ENCODE measurements at regions not wholly inside any gene's neighbourhood (a gene's known extent, or its start where the extent isn't known, plus 50 kb on each side); places are given as distances from the start of the nearest gene placed in this dataset.

- Histone ChIP-seq H3K27me3 (ENCODE audit: control insufficient read depth in 4 of 4, insufficient read depth in 4 of 4, low read length in 3 of 4) (no peaks in the 10 kb centered on the region), H3K4me1 (ENCODE audit: control insufficient read depth in 4 of 4, insufficient read depth in 4 of 4, low read length in 3 of 4) (peaks cover 2 to 7% (median 6%) of the 10 kb centered on the region in 4 donors), H3K9me3 (ENCODE audit: control insufficient read depth in 4 of 4, low read length in 3 of 4) (peaks cover 0 to 2% (median 0%) of the 10 kb centered on the region in 4 donors), H3K9ac (ENCODE audit: low read depth in 1 of 2, low read length in 2 of 2) (no peak overlapping the region), H3K36me3 (ENCODE audit: control insufficient read depth in 4 of 4, insufficient read depth in 3 of 4, low read depth in 1 of 4, low read length in 3 of 4) (no peaks in the 10 kb centered on the region), H3K27ac (ENCODE audit: low read depth in 1 of 2, low read length in 2 of 2) (no peak overlapping the region), H3K4me3 (ENCODE audit: low read depth in 1 of 3, low read length in 3 of 3) (peak overlapping the region in 2 of 3 donors; percentile 30 to 34)
- WGBS = 18% methylated on average over 17 of the region's 17 CpGs
- peak in 1 of 2 donors; percentile 17 for TF ChIP-seq RAD21 (IDR thresholded peaks at IDR 0.05)
- TF ChIP-seq NR2F2 (IDR thresholded peaks at IDR 0.05) = no peak
- TF ChIP-seq ZBTB33 (IDR thresholded peaks at IDR 0.05) = no peak
- TF ChIP-seq RXRA (IDR thresholded peaks at IDR 0.05) = no peak
- no peak for DNase-seq (ENCODE audit: low spot score)
These were observed 453.8 kb upstream of the ZNF608 start for GRCh38 chr5:125199968-125200865.

GRCh38 chr5:125200866-125201373 is 454.5 kb upstream of the ZNF608 start:
- 81% methylated on average over 5 of the region's 5 CpGs for WGBS
- DNase-seq (ENCODE audit: low spot score) = no peak
- Histone ChIP-seq H3K4me3 (ENCODE audit: low read depth in 1 of 3, low read length in 3 of 3) (peak overlapping the region in 2 of 3 donors; percentile 30 to 34), H3K9me3 (ENCODE audit: control insufficient read depth in 4 of 4, low read length in 3 of 4) (peaks cover 0 to 2% (median 0%) of the 10 kb centered on the region in 4 donors), H3K27me3 (ENCODE audit: control insufficient read depth in 4 of 4, insufficient read depth in 4 of 4, low read length in 3 of 4) (no peaks in the 10 kb centered on the region), H3K36me3 (ENCODE audit: control insufficient read depth in 4 of 4, insufficient read depth in 3 of 4, low read depth in 1 of 4, low read length in 3 of 4) (no peaks in the 10 kb centered on the region), H3K4me1 (ENCODE audit: control insufficient read depth in 4 of 4, insufficient read depth in 4 of 4, low read length in 3 of 4) (peaks cover 2 to 7% (median 6%) of the 10 kb centered on the region in 4 donors), H3K9ac (ENCODE audit: low read depth in 1 of 2, low read length in 2 of 2) (no peak overlapping the region), H3K27ac (ENCODE audit: low read depth in 1 of 2, low read length in 2 of 2) (no peak overlapping the region)
- TF ChIP-seq RXRA (IDR thresholded peaks at IDR 0.05) (no peak), NR2F2 (IDR thresholded peaks at IDR 0.05) (no peak), HNF4A (conservative IDR thresholded peaks at IDR 0.05) (no peak), MAX (IDR thresholded peaks at IDR 0.05) (no peak), YY1 (IDR thresholded peaks at IDR 0.05) (no peak), EGR1 (IDR thresholded peaks at IDR 0.05; ENCODE audit: low read depth in 2 of 2) (no peak), CTCF (IDR thresholded peaks at IDR 0.05; ENCODE audit: low read depth, low read length, missing input control) (no peak), TAF1 (conservative IDR thresholded peaks at IDR 0.05) (no peak), FOXA1 (IDR thresholded peaks at IDR 0.05) (no peak), RAD21 (IDR thresholded peaks at IDR 0.05) (no peak), HNF4G (IDR thresholded peaks at IDR 0.05) (no peak), JUND (IDR thresholded peaks at IDR 0.05) (no peak), FOXA2 (IDR thresholded peaks at IDR 0.05) (no peak), GABPA (IDR thresholded peaks at IDR 0.05 in 1 of 2, conservative IDR thresholded peaks at IDR 0.05 in 1 of 2) (no peak), SP1 (IDR thresholded peaks at IDR 0.05) (no peak), REST (IDR thresholded peaks at IDR 0.05) (no peak), ZBTB33 (IDR thresholded peaks at IDR 0.05) (no peak), ATF3 (IDR thresholded peaks at IDR 0.05) (no peak)

Measured in liver (tissue), 8 donors.